H1 (cell line): ENCODE measurements at regions not wholly inside any gene's neighbourhood (a gene's known extent, or its start where the extent isn't known, plus 50 kb on each side); places are given as distances from the start of the nearest gene placed in this dataset.

ENCODE experiments used
- CTCF ChIA-PET: fragments of 300-600 bp; sonication (Branson Sonifier 250); formaldehyde crosslinking; loops from one replicate; lab custom pipeline; 2021; ENCODE audit not compliant: partially characterized antibody; lab: Charles Lee
- POLR2A ChIA-PET: fragments of 300-600 bp; sonication (Branson Sonifier 250); formaldehyde crosslinking; loops from one replicate; lab custom pipeline; 2021; ENCODE audit warnings: inconsistent platforms; ENCODE audit not compliant: partially characterized antibody; lab: Charles Lee
- DNase-seq, 2 experiments: peaks; one replicate each; pipeline versions ENCODE4 v3.0.0 to v3.0.0-alpha.2; 2010 to 2022; ENCODE audit warnings: low spot score in 2 of 2, low read depth in 1 of 2, mixed read lengths in 1 of 2
- FAIRE-seq: peaks from 2 replicates; lab custom pipeline; 2011; peaks lifted over from hg19 to GRCh38; lab: Jason Lieb, UNC
- H2AFZ ChIP-seq: 2 replicates; pipeline ENCODE4 v1.8.1; 2012; ENCODE audit warnings: low read length, inconsistent platforms
- H2AK5ac ChIP-seq: 2 replicates; pipeline ENCODE4 v1.6.1; 2013; ENCODE audit warnings: low read depth, low read length
- H2BK120ac ChIP-seq: replicated peaks from 2 replicates; pipeline ENCODE3; 2013; ENCODE audit warnings: low read depth, low read length, inconsistent platforms
- H2BK12ac ChIP-seq: 2 replicates; pipeline ENCODE4 v1.6.1; 2013; ENCODE audit warnings: low read depth, low read length
- H2BK15ac ChIP-seq: 2 replicates; pipeline ENCODE4 v1.6.1; 2013; ENCODE audit warnings: low read length
- H2BK20ac ChIP-seq: 2 replicates; pipeline ENCODE4 v1.6.1; 2013; ENCODE audit warnings: low read length
- H2BK5ac ChIP-seq: 2 replicates; pipeline ENCODE4 v1.6.1; 2013; ENCODE audit warnings: low read depth, low read length
- H3K14ac ChIP-seq: 2 replicates; pipeline ENCODE4 v1.6.1; 2013; ENCODE audit warnings: inconsistent platforms; ENCODE audit not compliant: insufficient read length
- H3K18ac ChIP-seq: 2 replicates; pipeline ENCODE4 v1.6.1; 2013; ENCODE audit warnings: low read length; ENCODE audit errors: extremely low read depth
- H3K23ac ChIP-seq: 2 replicates; pipeline ENCODE4 v1.6.1; 2013; ENCODE audit warnings: inconsistent platforms; ENCODE audit not compliant: insufficient read length
- H3K23me2 ChIP-seq: 2 replicates; pipeline ENCODE4 v1.6.1; 2013; ENCODE audit warnings: low read depth, low read length
- H3K27ac ChIP-seq: 2 replicates; pipeline ENCODE4 v1.6.1; 2011; ENCODE audit warnings: low read depth, low read length, inconsistent platforms
- H3K27me3 ChIP-seq, 4 experiments: replicated peaks in 1 of 4; 1 replicate in 1 of 4; 2 replicates in 3 of 4; pipeline versions ENCODE4 v1.6.1 to v1.8.1; 2011 to 2013; ENCODE audit warnings: low read length in 3 of 4, mild to moderate bottlenecking in 3 of 4, inconsistent platforms in 2 of 4, mixed read lengths in 2 of 4, moderate library complexity in 1 of 4; ENCODE audit not compliant: control insufficient read depth in 3 of 4, insufficient read depth in 3 of 4; ENCODE audit errors: extremely low read depth in 1 of 4
- H3K36me3 ChIP-seq, 4 experiments: 2 replicates each; pipeline versions ENCODE4 v1.6.1 to v1.8.1; 2011 to 2013; ENCODE audit warnings: mild to moderate bottlenecking in 4 of 4, low read length in 3 of 4, moderate library complexity in 2 of 4, control low read depth in 1 of 4, inconsistent platforms in 1 of 4; ENCODE audit not compliant: insufficient read depth in 4 of 4, control insufficient read depth in 2 of 4
- H3K4ac ChIP-seq: replicated peaks from 2 replicates; pipeline ENCODE3; 2013; ENCODE audit warnings: low read length, low read depth, mixed read lengths, inconsistent platforms; ENCODE audit not compliant: insufficient read length
- H3K4me1 ChIP-seq, 4 experiments: replicated peaks in 1 of 4; 1 replicate in 1 of 4; 2 replicates in 3 of 4; pipeline versions ENCODE4 v1.6.1 to v1.8.1; 2011 to 2013; ENCODE audit warnings: low read length in 3 of 4, inconsistent platforms in 2 of 4, mixed read lengths in 1 of 4; ENCODE audit not compliant: insufficient read depth in 4 of 4, control insufficient read depth in 3 of 4
- H3K4me2 ChIP-seq, 2 experiments: 2 replicates each; pipeline versions ENCODE4 v1.6.1 to v1.8.1; 2011 to 2013; ENCODE audit warnings: low read depth in 2 of 2, low read length in 2 of 2, control low read depth in 1 of 2, inconsistent platforms in 1 of 2, mild to moderate bottlenecking in 1 of 2; ENCODE audit not compliant: insufficient read depth in 1 of 2
- H3K4me3 ChIP-seq, 4 experiments: fragments of 200-600, 300-600 bp in 1 of 4; sonication (generic), shearing (Covaris generic), sonication (Bioruptor Twin) in 1 of 4; 2 replicates each; pipeline versions ENCODE4 v1.5.1 to v1.8.1; 2011 to 2016; ENCODE audit warnings: low read length in 4 of 4, low read depth in 3 of 4, control low read depth in 2 of 4, inconsistent platforms in 2 of 4, mild to moderate bottlenecking in 2 of 4, mixed read lengths in 1 of 4, moderate library complexity in 1 of 4; ENCODE audit not compliant: insufficient read depth in 2 of 4; ENCODE audit errors: extremely low read depth in 1 of 4
- H3K56ac ChIP-seq: replicated peaks from 2 replicates; pipeline ENCODE3; 2013; ENCODE audit warnings: low read depth, mild to moderate bottlenecking, mixed read lengths, low read length, inconsistent platforms; ENCODE audit not compliant: insufficient read length
- H3K79me1 ChIP-seq: 2 replicates; pipeline ENCODE4 v1.6.1; 2013; ENCODE audit warnings: low read depth, low read length, control low read depth
- H3K79me2 ChIP-seq, 2 experiments: 2 replicates each; pipeline versions ENCODE4 v1.6.1 to v1.8.1; 2012 to 2013; ENCODE audit warnings: low read length in 2 of 2, mild to moderate bottlenecking in 2 of 2, inconsistent platforms in 1 of 2; ENCODE audit not compliant: insufficient read depth in 2 of 2, control insufficient read depth in 1 of 2
- H3K9ac ChIP-seq, 4 experiments: replicated peaks in 1 of 4; 1 replicate in 1 of 4; 2 replicates in 3 of 4; pipeline versions ENCODE4 v1.6.1 to v1.8.1; 2011 to 2013; ENCODE audit warnings: low read depth in 3 of 4, low read length in 3 of 4, control low read depth in 2 of 4, mild to moderate bottlenecking in 2 of 4, moderate library complexity in 2 of 4, inconsistent platforms in 1 of 4; ENCODE audit errors: extremely low read depth in 1 of 4
- H3K9me3 ChIP-seq, 2 experiments: 2 replicates each; pipeline versions ENCODE4 v1.6.1 to v1.8.1; 2012 to 2013; ENCODE audit warnings: mild to moderate bottlenecking in 2 of 2, moderate library complexity in 2 of 2, control low read depth in 1 of 2, inconsistent platforms in 1 of 2, low read depth in 1 of 2, low read length in 1 of 2, mixed read lengths in 1 of 2; ENCODE audit not compliant: insufficient read depth in 2 of 2
- H4K20me1 ChIP-seq, 2 experiments: replicated peaks in 1 of 2; 2 replicates each; pipeline versions ENCODE3 to v1.8.1; 2011 to 2013; ENCODE audit warnings: inconsistent platforms in 2 of 2, low read length in 2 of 2, mild to moderate bottlenecking in 1 of 2; ENCODE audit not compliant: insufficient read depth in 2 of 2, control insufficient read depth in 1 of 2
- H4K5ac ChIP-seq: 2 replicates; pipeline ENCODE4 v1.6.1; 2013; ENCODE audit warnings: low read length, low read depth, mixed read lengths, inconsistent platforms; ENCODE audit not compliant: insufficient read length
- H4K8ac ChIP-seq: 2 replicates; pipeline ENCODE4 v1.8.0; 2013; ENCODE audit warnings: mild to moderate bottlenecking, moderate library complexity, low read length, inconsistent platforms; ENCODE audit not compliant: insufficient read depth; ENCODE audit errors: extremely low read depth
- H4K91ac ChIP-seq: replicated peaks from 2 replicates; pipeline ENCODE3; 2013; ENCODE audit warnings: low read length, mixed read lengths, inconsistent platforms; ENCODE audit not compliant: insufficient read length
- BCL11A ChIP-seq, 2 experiments: IDR thresholded peaks; one replicate each; pipeline ENCODE4 v1.6.1; 2011; ENCODE audit warnings: low read depth in 2 of 2, low read length in 2 of 2, mild to moderate bottlenecking in 2 of 2
- BRCA1 ChIP-seq: IDR thresholded peaks from 2 replicates; pipeline ENCODE4 v1.6.1; 2012; ENCODE audit warnings: low read depth, low read length, improper control_type of control experiment
- CBX5 ChIP-seq: fragments of 300-800, 300-1000 bp; sonication (generic); IDR thresholded peaks from 2 replicates; pipeline ENCODE4 v1.7.1; 2016; ENCODE audit warnings: antibody characterized with exemption, low read length, low read depth
- CTBP2 ChIP-seq: IDR thresholded peaks from 2 replicates; pipeline ENCODE4 v1.7.0; 2011; ENCODE audit warnings: borderline replicate concordance, mild to moderate bottlenecking, moderate library complexity, mixed read lengths, low read length; ENCODE audit not compliant: insufficient read depth, insufficient read length
- EGR1 ChIP-seq: IDR thresholded peaks from 2 replicates; pipeline ENCODE4 v1.6.1; 2011; ENCODE audit warnings: low read depth, low read length, borderline replicate concordance
- GABPA ChIP-seq: IDR thresholded peaks from 2 replicates; pipeline ENCODE4 v1.6.1; 2011; ENCODE audit warnings: mild to moderate bottlenecking, low read length, moderate library complexity, borderline replicate concordance; ENCODE audit not compliant: insufficient read depth
- GTF2F1 ChIP-seq: IDR thresholded peaks from 2 replicates; pipeline ENCODE4 v1.6.1; 2012; ENCODE audit warnings: low read depth, low read length, improper control_type of control experiment, borderline replicate concordance
- NRF1 ChIP-seq: IDR thresholded peaks from 2 replicates; pipeline ENCODE4 v1.6.1; 2011; ENCODE audit warnings: mild to moderate bottlenecking, low read depth, low read length, improper control_type of control experiment
- POU5F1 ChIP-seq: IDR thresholded peaks from 2 replicates; pipeline ENCODE4 v1.6.1; 2011; ENCODE audit warnings: low read depth, mild to moderate bottlenecking, low read length, moderate library complexity
- RNF2 ChIP-seq: fragments of 200-900, 300-1000 bp; sonication (generic); IDR thresholded peaks from 2 replicates; pipeline ENCODE4 v1.7.1; 2016; ENCODE audit warnings: borderline replicate concordance, low read depth, mild to moderate bottlenecking, antibody characterized with exemption, low read length; ENCODE audit not compliant: poor library complexity, severe bottlenecking; ENCODE audit errors: missing control alignments
- SP2 ChIP-seq: IDR thresholded peaks from 2 replicates; pipeline ENCODE4 v1.6.1; 2012; ENCODE audit warnings: mild to moderate bottlenecking, low read length, inconsistent platforms
- SP4 ChIP-seq: IDR thresholded peaks from 2 replicates; pipeline ENCODE4 v1.6.1; 2012; ENCODE audit warnings: low read length, inconsistent platforms
- SRF ChIP-seq: IDR thresholded peaks from 2 replicates; pipeline ENCODE4 v1.6.1; 2011; ENCODE audit warnings: mild to moderate bottlenecking, low read depth, low read length, moderate library complexity
- TAF1 ChIP-seq: IDR thresholded peaks from 2 replicates; pipeline ENCODE4 v1.6.1; 2011; ENCODE audit warnings: mild to moderate bottlenecking, low read depth, low read length
- TAF7 ChIP-seq: optimal IDR thresholded peaks from 2 replicates; pipeline ENCODE3; 2011; ENCODE audit warnings: low read depth, mild to moderate bottlenecking, inconsistent platforms, low read length, moderate library complexity, borderline replicate concordance
- ZNF274 ChIP-seq: IDR thresholded peaks from 2 replicates; pipeline ENCODE4 v1.7.0; 2012; ENCODE audit warnings: low read length, borderline replicate concordance; ENCODE audit errors: extremely low read depth
- WGBS, 2 experiments: shearing (Covaris generic) in 1 of 2; methylation state at CpG; one replicate each; pipeline versions ENCODE4 v1.1.6 to v1.1.7; 2013 to 2015; ENCODE audit warnings: low lambda C conversion rate in 2 of 2, mixed read lengths in 2 of 2, inconsistent platforms in 1 of 2, low coverage in 1 of 2, missing lambda C conversion rate in 1 of 2; ENCODE audit not compliant: insufficient replicate concordance in 2 of 2, insufficient coverage in 1 of 2, insufficient read length in 1 of 2; ENCODE audit errors: extremely low coverage in 1 of 2, missing lambda C conversion rate in 1 of 2; 5-methylcytosine and 5-hydroxymethylcytosine counted together

DNA sequence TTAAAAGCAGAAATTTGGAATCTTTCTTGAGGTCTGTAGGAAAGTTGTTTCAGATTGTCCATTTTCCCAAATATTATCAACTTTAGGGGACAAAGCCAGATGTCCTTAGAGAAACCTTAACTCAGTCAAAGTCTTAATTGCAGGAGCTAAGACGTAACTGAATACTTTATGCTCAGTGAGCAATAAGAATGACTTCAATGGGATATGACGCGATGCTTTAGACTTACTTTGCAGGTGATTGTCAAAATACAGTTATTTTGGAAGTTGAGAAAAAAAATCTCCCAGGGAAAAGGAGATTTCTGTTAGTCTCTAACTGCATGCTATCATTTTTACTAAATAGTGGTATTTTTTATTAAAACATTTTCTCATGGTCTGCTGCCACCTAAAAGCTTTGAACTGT lies 750.9 kb upstream of the STXBP6 start:
- no peak overlapping the region for H3K9ac ChIP-seq
- 0 out of 7 replicates have a peak, but pooled peaks cover 0 to 2% (median 0%) of the 10 kb centered on the region in 4 experiments for H3K4me1 ChIP-seq
- H2BK15ac ChIP-seq: no peak overlapping the region
- no peak overlapping the region for H4K5ac ChIP-seq
- H3K14ac ChIP-seq: no peak overlapping the region
- no peak overlapping the region for H2AK5ac ChIP-seq
- no peak overlapping the region for H3K23ac ChIP-seq
- H2BK120ac ChIP-seq: no peak overlapping the region
- POLR2A ChIA-PET: no interaction called here
- H3K27ac ChIP-seq: no peak overlapping the region
- no peaks in the 10 kb centered on the region for H3K9me3 ChIP-seq
- H4K91ac ChIP-seq: no peak overlapping the region
- DNase-seq (no peak), FAIRE-seq (no peak)
- no peak overlapping the region for H3K4me3 ChIP-seq
- H3K27me3 ChIP-seq: no peaks in the 10 kb centered on the region
- H2BK20ac ChIP-seq: no peak overlapping the region
- H3K18ac ChIP-seq: no peak overlapping the region
- no peak overlapping the region for H2AFZ ChIP-seq
- no peak overlapping the region for H3K56ac ChIP-seq
- H3K79me1 ChIP-seq: no peaks in the 10 kb centered on the region
- H3K79me2 ChIP-seq: no peaks in the 10 kb centered on the region
- H3K23me2 ChIP-seq: no peaks in the 10 kb centered on the region
- no peak overlapping the region for H3K4ac ChIP-seq
- no peak overlapping the region for H3K4me2 ChIP-seq
- H3K36me3 ChIP-seq: no peaks in the 10 kb centered on the region
- no peak overlapping the region for H4K8ac ChIP-seq
- CTCF ChIA-PET: no interaction called here
- no peak overlapping the region for H2BK5ac ChIP-seq
- WGBS, 2 experiments: 96% methylated on average over 3 of the region's 3 CpGs; no CpG with 5 or more reads in 1 of the 2 experiments
- no peak overlapping the region for H2BK12ac ChIP-seq
- no peaks in the 10 kb centered on the region for H4K20me1 ChIP-seq
- TF ChIP-seq SP2 (no peak), SRF (no peak), SP4 (no peak), TAF7 (no peak), BCL11A (IDR thresholded peaks at IDR 0.05; ENCODE audit: low read depth in 2 of 2, low read length in 2 of 2) (no peak), NRF1 (no peak), TAF1 (no peak), POU5F1 (no peak), RNF2 (no peak), GABPA (no peak), ZNF274 (no peak), GTF2F1 (no peak), EGR1 (no peak), CBX5 (no peak), BRCA1 (no peak), CTBP2 (no peak)
